ENCODE measurements at regions not wholly inside any gene's neighbourhood (a gene's known extent, or its start where the extent isn't known, plus 50 kb on each side); places are given as distances from the start of the nearest gene placed in this dataset.
"Not testable (repeated sequence)": the region's sequence is repeated elsewhere in the genome, so short reads cannot be mapped to it uniquely, and the experiment has no call there.

- no peak overlapping the region for H3K4me3 ChIP-seq (ENCODE audit: low read depth, low read length)
- no peak for TF ChIP-seq CTCF (IDR thresholded peaks at IDR 0.05; ENCODE audit: borderline replicate concordance, insufficient read depth, low read depth, low read length)
These were observed 321.2 kb upstream of the CCNH start for GRCh38 chr5:87733897-87734296.

- no peak for TF ChIP-seq CTCF (IDR thresholded peaks at IDR 0.05; ENCODE audit: borderline replicate concordance, insufficient read depth, low read depth, low read length)
- H3K4me3 ChIP-seq (ENCODE audit: low read depth, low read length), result no peak overlapping the region
These were observed 320.4 kb upstream of the CCNH start for GRCh38 chr5:87732875-87733768.

GRCh38 chr5:87729781-87730180 is 317.1 kb upstream of the CCNH start:
- H3K4me3 ChIP-seq (ENCODE audit: low read depth, low read length), result no peak overlapping the region
- no peak for TF ChIP-seq CTCF (IDR thresholded peaks at IDR 0.05; ENCODE audit: borderline replicate concordance, insufficient read depth, low read depth, low read length)

- TF ChIP-seq CTCF (IDR thresholded peaks at IDR 0.05; ENCODE audit: borderline replicate concordance, insufficient read depth, low read depth, low read length), result no peak
- H3K4me3 ChIP-seq (ENCODE audit: low read depth, low read length), result no peak overlapping the region
These were observed 309.6 kb upstream of the CCNH start for GRCh38 chr5:87722286-87722685.

GRCh38 chr5:87718224-87718925 is 305.6 kb upstream of the CCNH start:
- not testable (repeated sequence) for H3K4me3 ChIP-seq (ENCODE audit: low read depth, low read length)

GRCh38 chr5:87717761-87718160 is 305.0 kb upstream of the CCNH start:
- TF ChIP-seq CTCF (IDR thresholded peaks at IDR 0.05; ENCODE audit: borderline replicate concordance, insufficient read depth, low read depth, low read length), result no peak
- no peak overlapping the region for H3K4me3 ChIP-seq (ENCODE audit: low read depth, low read length)

GRCh38 chr5:87705876-87706275 is 293.1 kb upstream of the CCNH start:
- no peak overlapping the region for H3K4me3 ChIP-seq (ENCODE audit: low read depth, low read length)
- no peak for TF ChIP-seq CTCF (IDR thresholded peaks at IDR 0.05; ENCODE audit: borderline replicate concordance, insufficient read depth, low read depth, low read length)
